ENCODE measurements at regions not wholly inside any gene's neighbourhood (a gene's known extent, or its start where the extent isn't known, plus 50 kb on each side); places are given as distances from the start of the nearest gene placed in this dataset.

DNA sequence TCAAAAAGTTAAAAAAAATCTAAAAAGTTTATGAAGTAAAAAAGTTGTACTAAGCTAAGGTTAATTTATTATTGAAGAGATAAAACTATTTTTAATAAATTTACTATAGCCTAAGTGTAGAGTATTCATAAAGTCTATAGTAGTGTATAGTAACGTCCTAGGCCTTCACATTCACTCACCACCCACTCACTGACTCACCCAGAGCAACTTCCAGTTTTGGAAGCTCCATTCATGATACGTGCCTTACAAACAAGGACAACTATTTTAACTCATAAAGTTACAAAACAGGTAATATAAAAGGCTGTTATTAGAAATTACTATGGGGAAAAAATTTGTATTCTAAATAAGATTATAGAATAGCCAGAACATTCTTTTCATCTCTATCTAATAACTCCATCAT, 158.9 kb upstream of the FN1 start:
- TF ChIP-seq, protein P1, sequence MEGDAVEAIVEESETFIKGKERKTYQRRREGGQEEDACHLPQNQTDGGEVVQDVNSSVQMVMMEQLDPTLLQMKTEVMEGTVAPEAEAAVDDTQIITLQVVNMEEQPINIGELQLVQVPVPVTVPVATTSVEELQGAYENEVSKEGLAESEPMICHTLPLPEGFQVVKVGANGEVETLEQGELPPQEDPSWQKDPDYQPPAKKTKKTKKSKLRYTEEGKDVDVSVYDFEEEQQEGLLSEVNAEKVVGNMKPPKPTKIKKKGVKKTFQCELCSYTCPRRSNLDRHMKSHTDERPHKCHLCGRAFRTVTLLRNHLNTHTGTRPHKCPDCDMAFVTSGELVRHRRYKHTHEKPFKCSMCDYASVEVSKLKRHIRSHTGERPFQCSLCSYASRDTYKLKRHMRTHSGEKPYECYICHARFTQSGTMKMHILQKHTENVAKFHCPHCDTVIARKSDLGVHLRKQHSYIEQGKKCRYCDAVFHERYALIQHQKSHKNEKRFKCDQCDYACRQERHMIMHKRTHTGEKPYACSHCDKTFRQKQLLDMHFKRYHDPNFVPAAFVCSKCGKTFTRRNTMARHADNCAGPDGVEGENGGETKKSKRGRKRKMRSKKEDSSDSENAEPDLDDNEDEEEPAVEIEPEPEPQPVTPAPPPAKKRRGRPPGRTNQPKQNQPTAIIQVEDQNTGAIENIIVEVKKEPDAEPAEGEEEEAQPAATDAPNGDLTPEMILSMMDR (IDR thresholded peaks at IDR 0.05) = no peak
- no peak for TF ChIP-seq POLR2A (IDR thresholded peaks at IDR 0.05)
